ENCODE measurements at regions not wholly inside any gene's neighbourhood (a gene's known extent, or its start where the extent isn't known, plus 50 kb on each side); places are given as distances from the start of the nearest gene placed in this dataset.

GRCh38 chr15:77769700-77770099 lies 137.0 kb upstream of the LINGO1 start:
- WGBS, 3 donors, result 69 to 82% (median 75%) methylated on average over 7 of the region's 7 CpGs
- no peak overlapping the region for H3K4me3 ChIP-seq
- H3K9me3 ChIP-seq, result no peaks in the 10 kb centered on the region
- intact Hi-C loops (cut with DNase I), result no loop called here
- no peak overlapping the region for H3K27ac ChIP-seq
- DNase-seq, result no peak
- no peak for TF ChIP-seq EP300 (IDR thresholded peaks at IDR 0.05)
- no peak for TF ChIP-seq CTCF (IDR thresholded peaks at IDR 0.05)
- no peak for TF ChIP-seq POLR2A (IDR thresholded peaks at IDR 0.05)
- H3K27me3 ChIP-seq, result no peaks in the 10 kb centered on the region
- no peaks in the 10 kb centered on the region for H3K4me1 ChIP-seq (ENCODE audit: insufficient read depth)
- H3K36me3 ChIP-seq, result no peaks in the 10 kb centered on the region

GRCh38 chr15:77768521-77769078 lies 135.9 kb upstream of the LINGO1 start:
- TF ChIP-seq EP300 (IDR thresholded peaks at IDR 0.05), result no peak
- Histone ChIP-seq H3K36me3 (no peaks in the 10 kb centered on the region), H3K9me3 (no peaks in the 10 kb centered on the region), H3K27me3 (no peaks in the 10 kb centered on the region), H3K4me3 (no peak overlapping the region), H3K4me1 (ENCODE audit: insufficient read depth) (no peaks in the 10 kb centered on the region), H3K27ac (no peak overlapping the region)
- no peak for DNase-seq
- 38 to 49% (median 42%) methylated on average over 7 of the region's 7 CpGs for WGBS, 3 donors
- intact Hi-C loops (cut with DNase I), result no loop called here

- no peak for DNase-seq
- Histone ChIP-seq H3K4me1 (ENCODE audit: insufficient read depth) (no peaks in the 10 kb centered on the region), H3K9me3 (no peaks in the 10 kb centered on the region), H3K27me3 (no peaks in the 10 kb centered on the region), H3K36me3 (no peaks in the 10 kb centered on the region), H3K4me3 (no peak overlapping the region), H3K27ac (no peak overlapping the region)
- intact Hi-C loops (cut with DNase I), result no loop called here
- TF ChIP-seq CTCF (IDR thresholded peaks at IDR 0.05), result no peak
- TF ChIP-seq POLR2A (IDR thresholded peaks at IDR 0.05), result no peak
- TF ChIP-seq EP300 (IDR thresholded peaks at IDR 0.05), result no peak
- WGBS, 3 donors, result 40 to 44% (median 44%) methylated on average over 5 of the region's 5 CpGs
Measured at GRCh38 chr15:77768107-77768506, 135.4 kb upstream of the LINGO1 start.

- Histone ChIP-seq H3K4me1 (ENCODE audit: insufficient read depth) (no peaks in the 10 kb centered on the region), H3K27ac (no peak overlapping the region), H3K36me3 (no peaks in the 10 kb centered on the region), H3K27me3 (no peaks in the 10 kb centered on the region), H3K9me3 (no peaks in the 10 kb centered on the region), H3K4me3 (no peak overlapping the region)
- WGBS, 3 donors, result 82 to 89% (median 87%) methylated on average over 4 of the region's 4 CpGs
- DNase-seq, result no peak
- TF ChIP-seq POLR2A (IDR thresholded peaks at IDR 0.05) (no peak), CTCF (IDR thresholded peaks at IDR 0.05) (no peak), EP300 (IDR thresholded peaks at IDR 0.05) (no peak)
- intact Hi-C loops (cut with DNase I), result no loop called here
Measured at GRCh38 chr15:77764095-77764494, 131.4 kb upstream of the LINGO1 start.

GRCh38 chr15:77762747-77763355 lies 130.1 kb upstream of the LINGO1 start:
- TF ChIP-seq POLR2A (IDR thresholded peaks at IDR 0.05) (no peak), EP300 (IDR thresholded peaks at IDR 0.05) (no peak), CTCF (IDR thresholded peaks at IDR 0.05) (no peak)
- Histone ChIP-seq H3K27ac (no peak overlapping the region), H3K4me1 (ENCODE audit: insufficient read depth) (no peaks in the 10 kb centered on the region), H3K4me3 (no peak overlapping the region), H3K9me3 (no peaks in the 10 kb centered on the region), H3K36me3 (no peaks in the 10 kb centered on the region), H3K27me3 (no peaks in the 10 kb centered on the region)
- intact Hi-C loops (cut with DNase I), result no loop called here
- 62 to 73% (median 62%) methylated on average over 15 of the region's 15 CpGs for WGBS, 3 donors
- no peak for DNase-seq

All from ovary (tissue), 7 donors.